NOMO-1 (cell line): ENCODE measurements at regions not wholly inside any gene's neighbourhood (a gene's known extent, or its start where the extent isn't known, plus 50 kb on each side); places are given as distances from the start of the nearest gene placed in this dataset.
"Not testable (repeated sequence)": the region's sequence is repeated elsewhere in the genome, so short reads cannot be mapped to it uniquely, and the experiment has no call there.

Experiments used
- DNase-seq, 2 experiments: peaks; one replicate each; lab custom pipeline; 2025; ENCODE audit not compliant: unreplicated experiment in 2 of 2; lab: John Stamatoyannopoulos, UW

- no peak for DNase-seq
Measured at GRCh38 chr1:114032271-114033215, 53.3 kb downstream of the OLFML3 start.

GRCh38 chr1:114033216-114033706 lies 54.0 kb downstream of the OLFML3 start:
- DNase-seq: peak in 1 of 2 experiments; percentile 46

GRCh38 chr1:114033961-114034360 lies 54.7 kb downstream of the OLFML3 start:
- DNase-seq: peak in 1 of 2 experiments; percentile 27

GRCh38 chr1:114034567-114035303 lies 55.5 kb downstream of the OLFML3 start:
- no peak for DNase-seq

- no peak for DNase-seq
Measured at GRCh38 chr1:114035304-114035700, 56.0 kb downstream of the OLFML3 start.

- not testable (repeated sequence) for DNase-seq
Measured at GRCh38 chr1:114036841-114037630, 57.8 kb downstream of the OLFML3 start.

- DNase-seq: no peak
Measured at GRCh38 chr1:114037631-114037890, 58.3 kb downstream of the OLFML3 start.

GRCh38 chr1:114037962-114038816 lies 58.9 kb downstream of the OLFML3 start:
- DNase-seq: no peak
